DMS153 (cell line): ENCODE measurements at regions not wholly inside any gene's neighbourhood (a gene's known extent, or its start where the extent isn't known, plus 50 kb on each side); places are given as distances from the start of the nearest gene placed in this dataset.

ENCODE experiments used
- DNase-seq: peaks from one replicate; lab custom pipeline; 2025; lab: John Stamatoyannopoulos, UW

DNA sequence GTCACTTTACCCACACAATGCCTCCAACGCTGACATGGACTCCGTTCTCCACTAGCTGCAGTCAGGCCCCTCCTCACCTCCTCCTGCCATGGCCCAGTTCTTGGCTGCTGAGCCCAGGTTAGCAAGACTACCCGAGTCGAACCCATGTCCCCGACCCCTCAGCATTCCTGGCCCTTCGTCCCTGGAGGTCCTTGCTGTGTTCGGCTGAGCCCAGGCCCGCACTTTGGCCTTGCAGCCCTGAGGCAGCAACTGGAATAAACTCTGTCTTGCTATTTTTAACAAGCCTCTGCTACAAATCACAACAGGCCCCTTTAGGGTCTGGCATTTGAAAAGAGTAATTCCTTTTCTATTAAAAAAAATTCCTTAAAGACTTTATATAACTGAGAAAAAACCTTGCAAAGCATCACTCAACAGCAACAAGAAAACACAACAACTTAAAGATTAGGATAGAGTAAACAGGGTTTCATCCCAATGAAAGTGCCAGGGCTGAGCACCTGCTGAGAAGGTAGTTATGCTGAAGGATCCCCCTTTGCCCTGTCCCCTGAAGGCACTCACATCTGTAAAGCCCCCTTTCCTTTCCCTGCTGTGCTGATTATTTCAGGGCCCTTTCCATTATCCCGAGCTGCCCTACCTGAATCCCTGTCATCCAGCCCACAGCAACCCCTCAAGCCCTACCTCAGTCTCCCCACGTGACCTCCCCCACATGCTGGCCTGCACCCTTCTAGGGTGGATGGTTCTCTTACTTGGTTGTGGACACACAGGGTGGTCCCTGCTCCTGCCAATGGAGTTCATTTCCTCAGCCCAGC is 120.0 kb upstream of the SNTG2 start:
- no peak for DNase-seq

DNA sequence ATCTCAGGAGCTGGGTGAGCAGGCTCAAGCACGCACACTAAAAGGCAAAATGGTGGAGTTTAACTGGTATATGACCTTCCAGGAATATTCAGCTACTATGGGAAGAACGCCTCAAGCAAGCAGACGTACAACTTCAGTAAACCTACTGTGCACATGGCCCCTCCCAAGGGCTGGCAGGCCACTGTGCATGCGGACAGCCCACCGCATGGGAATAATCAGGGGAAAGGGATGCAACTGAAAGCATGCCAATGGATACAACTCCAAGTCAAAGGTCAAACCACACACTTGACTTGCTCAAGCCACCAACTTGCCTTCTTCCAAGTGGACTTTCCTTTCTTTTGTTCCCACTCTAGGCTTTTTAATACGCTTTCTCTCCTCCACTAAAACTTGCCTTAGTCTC is 121.6 kb upstream of the SNTG2 start:
- DNase-seq = no peak

DNA sequence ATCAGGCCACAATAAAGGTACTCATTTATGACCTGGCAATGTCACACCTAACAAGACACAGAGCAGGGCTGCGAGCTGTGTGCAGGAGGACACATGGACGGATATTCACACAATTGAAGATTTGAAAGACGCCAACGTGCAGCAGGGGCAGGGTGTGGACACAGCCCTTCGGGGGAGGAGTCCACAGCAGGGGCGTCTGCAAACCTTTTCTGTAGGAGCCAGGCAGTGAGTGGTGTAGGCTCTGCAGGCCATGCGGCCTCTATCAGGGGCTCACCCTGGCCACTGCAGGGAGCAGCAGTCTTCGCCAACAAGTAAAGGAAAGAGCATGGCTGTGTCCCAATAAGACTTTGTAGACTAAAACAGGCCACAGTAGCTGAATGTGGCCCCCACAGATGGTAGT is 125.7 kb upstream of the SNTG2 start:
- no peak for DNase-seq

DNA sequence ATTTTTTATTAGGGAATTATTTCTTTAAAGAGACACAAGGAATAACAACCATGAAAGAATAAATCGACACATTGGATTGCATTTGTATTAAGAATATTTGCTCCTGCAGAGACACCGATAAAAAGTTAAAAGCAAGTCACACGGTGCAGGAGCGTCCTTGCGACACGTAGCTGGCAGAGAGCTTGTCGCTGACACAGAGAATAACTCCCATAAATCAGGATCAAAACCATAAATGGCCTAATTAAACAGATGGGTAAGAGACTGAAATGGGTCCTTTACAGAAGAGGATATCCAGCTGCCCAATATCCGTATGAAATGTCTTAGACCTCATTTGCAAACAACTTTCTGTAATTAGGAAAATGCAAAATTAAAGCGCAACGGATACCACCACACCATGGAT is 126.1 kb upstream of the SNTG2 start:
- no peak for DNase-seq

DNA sequence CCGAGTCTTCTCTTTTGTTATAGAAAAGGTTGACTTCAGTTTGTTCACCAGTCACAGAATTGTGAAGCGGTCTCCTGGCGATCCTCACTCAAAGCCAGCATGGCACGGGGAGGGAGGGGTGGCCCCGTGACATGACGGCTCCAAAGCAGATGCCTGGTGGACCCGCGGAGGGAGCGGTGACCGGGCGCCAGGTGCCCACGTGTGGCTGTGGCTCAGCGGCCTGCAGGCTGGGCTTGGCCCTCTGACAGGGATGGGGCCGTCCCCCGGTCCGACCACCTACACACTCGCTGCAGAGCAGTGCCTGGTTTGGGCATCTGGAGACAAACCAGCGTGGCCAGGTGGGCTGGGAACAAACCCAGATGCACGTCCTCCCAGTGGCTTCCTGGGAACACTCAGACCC is 129.1 kb upstream of the SNTG2 start:
- no peak for DNase-seq

DNA sequence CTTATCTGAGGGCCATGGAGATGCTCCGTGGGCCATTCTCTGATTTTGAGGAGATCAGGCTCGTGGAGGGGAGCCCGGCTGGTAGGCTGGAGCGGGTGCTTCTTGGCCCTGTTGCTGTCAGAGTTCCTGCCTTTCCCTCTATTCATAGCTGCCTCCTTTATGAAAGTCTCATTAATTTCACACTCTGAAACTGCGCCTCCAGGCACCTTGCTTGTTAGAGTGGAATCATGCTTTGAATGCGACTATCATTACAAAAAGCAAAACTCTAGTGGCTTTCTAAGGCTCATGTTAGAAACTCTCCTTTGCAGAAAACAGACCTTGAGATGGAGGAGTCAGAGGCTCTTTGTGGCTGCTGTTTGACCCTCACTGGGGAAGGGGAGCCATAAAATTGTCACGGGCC is 131.0 kb upstream of the SNTG2 start:
- no peak for DNase-seq

DNA sequence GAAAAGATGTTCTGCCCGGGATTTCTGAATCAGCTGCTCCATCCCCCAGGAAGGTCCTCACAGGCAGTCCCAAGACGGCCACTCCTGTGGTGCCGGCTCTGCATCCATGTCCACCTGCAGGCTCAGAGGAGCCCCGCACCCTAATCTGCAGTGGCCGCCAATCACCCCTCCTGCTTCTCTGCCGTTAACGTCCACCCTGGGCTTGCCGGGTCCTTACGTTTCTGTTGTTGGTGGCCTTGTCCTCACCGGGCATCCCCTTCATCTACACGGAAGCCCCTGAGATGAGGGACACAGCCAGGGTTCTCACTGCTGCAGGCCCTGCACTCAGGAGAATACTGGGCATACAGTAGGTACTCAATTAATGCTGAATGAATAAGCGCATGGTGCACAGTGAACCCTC is 131.5 kb upstream of the SNTG2 start:
- no peak for DNase-seq

DNA sequence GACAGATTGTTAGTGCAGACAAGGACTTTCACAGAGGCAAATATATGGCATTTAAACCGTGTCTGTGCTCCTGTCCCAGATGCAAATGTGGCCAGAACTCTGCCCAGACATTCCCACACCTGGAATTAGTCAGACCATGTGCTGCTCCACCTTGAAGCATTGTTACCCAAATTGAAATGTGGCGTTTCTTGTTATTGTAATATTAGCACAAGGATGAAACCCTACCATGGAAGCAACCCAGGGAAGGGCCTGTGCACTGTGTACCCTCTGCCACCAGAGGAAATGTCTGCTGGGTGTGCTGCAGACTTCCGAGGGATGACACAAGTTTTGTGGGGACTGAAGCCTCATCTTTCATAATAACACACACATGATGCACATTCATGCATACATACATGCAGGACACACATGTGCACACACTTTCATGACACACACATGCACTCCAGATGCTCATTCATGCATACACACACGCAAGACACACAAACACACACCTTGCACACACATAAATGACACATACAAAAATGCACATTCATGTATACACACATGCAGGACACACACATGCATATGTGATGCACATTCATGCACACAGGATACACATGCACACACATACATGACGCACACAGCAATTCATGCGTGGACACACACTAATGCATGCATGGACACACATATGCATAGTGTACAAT is 133.2 kb upstream of the SNTG2 start:
- no peak for DNase-seq

DNA sequence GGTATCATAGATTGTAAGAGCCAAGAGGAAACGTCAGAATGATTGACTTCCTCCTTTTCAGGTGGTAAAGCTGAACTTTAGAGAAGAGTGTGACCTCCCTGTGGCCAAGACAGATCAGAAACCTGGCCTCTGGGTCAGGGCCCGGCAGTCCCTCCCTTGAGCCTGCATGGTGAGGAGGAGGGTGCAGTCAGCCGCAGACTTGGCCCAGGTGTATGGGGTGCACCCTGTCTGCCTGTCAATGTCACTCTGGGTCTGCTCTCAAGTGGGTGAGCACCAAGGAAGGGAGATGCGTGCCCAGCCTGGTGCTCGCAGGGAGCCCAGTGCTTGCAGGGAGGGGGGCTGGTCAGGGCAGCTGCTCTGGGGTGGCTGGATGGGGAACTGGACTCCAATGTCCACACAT is 134.4 kb upstream of the SNTG2 start:
- DNase-seq = no peak

DNA sequence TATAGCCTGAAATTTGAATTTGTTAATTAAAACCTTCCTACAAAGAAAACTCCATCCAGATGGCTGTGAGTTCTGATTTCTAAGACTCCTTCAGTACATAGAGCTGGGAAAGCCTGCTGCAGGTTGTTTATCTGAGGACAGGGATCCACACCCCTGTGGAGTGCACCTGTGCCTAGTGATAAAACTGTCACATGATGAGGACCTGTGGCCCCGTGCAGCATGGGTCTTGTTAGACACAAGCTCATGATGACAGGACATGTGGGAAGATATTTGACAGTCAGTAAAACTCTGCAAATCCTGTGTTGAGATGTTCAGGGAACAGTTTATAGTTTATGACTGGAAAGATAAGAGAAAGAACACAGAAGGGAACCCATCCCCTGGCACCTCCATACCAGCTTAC is 133.2 kb upstream of the TMEM18 start:
- no peak for DNase-seq

DNA sequence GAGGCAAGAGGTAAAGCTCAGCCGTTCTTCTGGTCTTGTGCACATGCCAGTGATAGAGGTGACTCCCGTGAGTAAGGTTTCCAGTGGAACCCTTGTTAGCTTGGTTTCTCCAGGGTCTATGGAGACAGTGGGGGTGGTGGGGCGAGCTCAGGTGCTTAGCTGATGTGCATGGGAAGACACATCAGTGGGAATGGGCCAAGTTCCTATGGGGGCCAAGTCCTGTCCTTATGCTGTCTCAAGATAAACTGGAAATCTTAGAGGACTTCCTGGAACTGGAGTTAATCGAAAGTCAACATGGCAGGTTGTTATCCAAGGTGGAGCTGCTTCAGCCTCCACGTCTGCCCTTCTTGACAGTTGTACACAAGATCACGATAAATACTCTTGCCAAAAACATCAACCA is 130.1 kb upstream of the TMEM18 start:
- no peak for DNase-seq

DNA sequence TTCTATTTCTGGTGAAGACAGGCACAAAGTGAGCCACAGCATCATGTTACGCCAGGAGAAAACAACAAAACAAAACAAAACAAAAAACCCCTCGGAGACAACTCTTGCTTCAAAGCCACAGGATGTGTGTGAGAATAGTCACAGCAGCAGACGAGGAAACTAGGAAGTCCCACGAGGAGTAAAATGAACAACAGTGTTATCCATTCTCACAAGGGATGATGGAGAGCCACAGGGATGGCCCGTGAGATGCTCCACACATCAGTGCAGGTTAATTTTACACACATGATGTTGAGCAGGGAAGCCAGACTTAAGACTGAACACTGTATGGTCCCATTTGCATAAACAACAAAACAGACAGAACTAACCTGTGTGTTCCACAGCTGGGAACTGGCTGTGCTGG is 128.5 kb upstream of the TMEM18 start:
- no peak for DNase-seq

DNA sequence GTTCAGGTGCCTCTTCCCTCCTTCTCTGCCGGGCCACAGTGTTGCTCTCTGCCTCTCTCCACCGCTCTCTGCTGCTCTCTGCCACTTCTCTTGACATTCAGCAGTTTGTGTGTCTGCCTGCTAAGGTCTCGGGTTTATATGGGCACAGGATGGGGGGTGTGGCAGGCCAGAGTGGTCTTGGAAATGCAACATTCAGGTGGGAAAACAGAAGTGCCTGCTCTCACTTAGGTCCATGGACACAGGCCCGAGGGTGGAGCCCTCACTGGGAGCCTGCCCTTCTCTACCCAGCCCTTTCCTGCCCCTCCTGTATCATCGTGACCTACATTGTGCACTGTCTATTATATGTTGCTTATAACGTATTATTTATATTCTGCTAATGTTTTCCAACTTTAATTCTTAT is 120.8 kb upstream of the TMEM18 start:
- no peak for DNase-seq

DNA sequence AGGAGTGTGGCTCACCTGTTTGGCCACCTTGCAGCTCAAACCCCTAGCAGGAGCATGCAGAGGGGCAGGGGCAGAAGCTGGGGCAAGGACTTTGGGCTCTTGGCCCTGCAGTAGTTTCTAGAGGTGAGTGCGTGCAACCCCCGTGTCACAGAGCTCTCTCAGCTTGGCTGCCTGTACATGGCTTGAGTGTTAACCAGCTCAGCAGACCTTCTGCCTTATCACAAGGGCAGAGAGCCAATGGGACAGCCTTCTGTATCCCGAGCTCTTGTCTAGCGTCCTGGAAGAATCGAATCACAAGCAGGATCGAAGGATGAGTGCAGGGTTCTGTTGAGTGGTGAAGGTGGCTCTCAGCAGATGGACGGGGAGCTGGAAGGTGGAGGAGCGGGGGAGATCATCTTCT is 120.3 kb upstream of the TMEM18 start:
- DNase-seq = no peak

DNA sequence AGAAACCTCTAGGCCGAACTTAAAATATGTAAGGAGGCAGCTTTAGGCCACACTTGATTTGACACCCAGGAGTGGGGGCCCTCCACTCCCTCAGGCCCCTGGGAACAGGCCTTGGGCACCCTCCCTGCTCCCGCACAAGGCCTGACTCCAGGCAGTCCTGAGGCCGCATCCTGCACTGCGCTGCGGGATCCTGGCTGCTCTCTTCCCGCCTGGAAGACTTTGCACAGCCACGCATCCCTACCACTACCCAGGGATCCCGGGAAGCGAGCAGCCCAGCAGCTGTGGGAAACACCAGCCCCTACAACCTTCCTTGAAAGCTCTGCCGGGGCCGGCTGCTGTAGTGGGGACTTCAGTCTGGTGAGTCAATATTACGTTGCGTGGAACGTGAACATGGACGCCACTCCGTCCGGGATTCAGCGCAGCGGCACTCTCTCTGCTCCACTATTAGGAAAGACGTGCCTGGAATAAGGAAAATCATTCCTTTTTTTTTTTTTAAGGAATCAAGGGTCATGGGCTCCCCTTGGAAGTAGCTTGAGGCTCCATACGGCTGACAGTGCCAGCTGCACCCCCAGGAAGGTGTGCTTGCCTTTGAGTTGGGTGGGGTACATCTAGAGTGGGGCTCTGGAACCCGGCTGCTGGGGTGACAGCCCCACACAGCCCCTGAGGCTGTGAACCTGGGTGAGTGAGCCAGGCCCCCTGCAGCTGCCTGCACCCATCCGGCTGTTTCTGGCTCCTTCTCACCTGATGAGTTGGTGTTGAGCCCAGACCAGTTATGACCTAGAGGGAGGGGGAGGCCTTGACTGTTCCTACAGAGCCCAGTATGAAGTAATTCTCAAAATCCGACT is 119.2 kb upstream of the TMEM18 start:
- no peak for DNase-seq

DNA sequence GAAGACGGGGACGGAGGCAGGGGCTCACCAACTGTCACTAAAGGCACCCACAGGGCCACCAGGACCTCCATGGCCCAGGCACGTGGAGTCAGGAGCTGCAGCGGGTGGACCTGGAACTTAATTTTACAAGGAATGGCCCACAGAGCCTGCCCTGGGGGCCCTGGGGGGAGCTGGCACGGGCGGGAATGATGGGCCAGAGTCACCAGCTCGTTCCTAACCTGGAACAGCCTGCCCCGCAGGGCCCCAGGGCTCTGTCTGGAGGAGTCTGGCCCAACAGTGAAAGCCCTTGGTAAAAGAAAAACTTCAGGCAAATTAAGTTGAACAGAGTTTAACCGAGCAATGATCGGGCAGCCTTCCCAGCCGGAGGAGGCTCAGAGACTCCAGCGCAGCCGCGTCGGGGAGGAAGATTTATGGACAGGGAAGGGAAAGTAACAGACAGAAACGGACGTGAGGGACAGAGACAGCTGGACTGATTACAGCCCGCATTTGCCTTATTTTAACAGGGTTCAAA is 118.4 kb upstream of the TMEM18 start:
- DNase-seq = no peak

DNA sequence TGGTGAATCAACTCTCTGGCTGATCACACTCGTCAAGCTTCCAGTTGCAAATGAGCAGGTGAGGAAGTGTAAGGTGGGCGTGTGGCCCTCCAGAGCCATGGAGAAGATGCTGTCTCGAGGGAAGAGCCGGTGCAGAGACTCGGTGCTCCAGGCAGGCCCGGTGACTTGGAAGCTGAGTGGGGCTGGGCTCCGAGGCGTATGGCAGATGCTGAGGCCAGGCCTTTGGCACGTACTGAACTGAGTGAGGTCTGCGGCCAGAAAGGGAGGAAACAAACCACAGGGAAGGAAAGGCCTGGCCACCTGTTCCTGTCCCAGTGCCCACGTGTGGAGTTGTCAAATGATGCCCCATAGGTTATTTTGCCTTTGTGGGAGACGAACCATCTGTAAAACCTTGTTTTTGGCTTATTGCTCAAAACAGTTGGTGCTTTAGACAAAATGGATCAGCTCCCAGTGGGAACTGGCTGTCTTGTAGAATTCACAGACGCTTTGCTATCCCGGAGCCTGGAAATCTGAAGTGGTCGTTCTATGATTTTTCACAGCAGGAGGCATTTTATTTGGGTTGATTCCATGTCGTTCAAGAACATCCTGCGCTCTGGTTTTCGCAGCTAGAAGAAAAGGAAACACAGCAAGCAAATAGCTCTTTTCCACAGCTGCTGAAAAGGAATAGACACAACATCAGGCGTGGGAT is 117.5 kb upstream of the TMEM18 start:
- no peak for DNase-seq

DNA sequence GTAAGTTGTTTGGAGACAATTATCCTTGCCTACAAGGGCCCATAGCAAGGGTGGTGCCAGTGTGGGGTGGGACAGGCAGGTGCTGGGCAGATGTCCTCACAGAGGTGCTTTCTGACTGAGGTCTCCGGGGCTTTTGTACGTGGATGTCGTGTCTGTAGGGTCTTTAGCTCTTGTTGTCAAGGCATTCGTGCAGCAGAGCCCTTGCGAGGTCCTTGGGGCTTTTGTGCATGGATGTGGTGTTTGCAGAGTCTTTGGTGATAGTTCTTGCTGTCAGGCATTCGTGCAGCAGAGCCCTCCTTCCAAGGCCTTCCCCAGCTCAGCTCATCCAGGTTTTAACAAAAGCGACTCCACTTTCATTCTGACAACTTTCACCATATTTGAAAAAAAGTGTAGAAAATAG is 116.0 kb upstream of the TMEM18 start:
- no peak for DNase-seq

DNA sequence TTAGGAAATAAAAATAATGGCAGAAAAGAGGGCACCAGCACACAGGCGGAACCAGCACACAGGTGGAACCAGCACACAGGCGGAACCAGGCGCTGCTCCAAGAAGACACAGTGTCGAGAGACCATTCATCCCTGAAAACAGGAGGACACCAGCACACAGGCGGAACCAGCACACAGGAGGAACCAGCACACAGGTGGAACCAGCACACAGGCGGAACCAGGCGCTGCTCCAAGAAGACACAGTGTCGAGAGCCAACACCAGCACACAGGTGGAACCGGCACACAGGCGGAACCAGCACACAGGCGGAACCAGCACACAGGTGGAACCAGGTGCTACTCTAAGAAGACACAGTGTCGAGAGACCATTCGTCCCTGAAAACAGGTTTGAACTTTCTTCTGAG is 115.5 kb upstream of the TMEM18 start:
- no peak for DNase-seq

DNA sequence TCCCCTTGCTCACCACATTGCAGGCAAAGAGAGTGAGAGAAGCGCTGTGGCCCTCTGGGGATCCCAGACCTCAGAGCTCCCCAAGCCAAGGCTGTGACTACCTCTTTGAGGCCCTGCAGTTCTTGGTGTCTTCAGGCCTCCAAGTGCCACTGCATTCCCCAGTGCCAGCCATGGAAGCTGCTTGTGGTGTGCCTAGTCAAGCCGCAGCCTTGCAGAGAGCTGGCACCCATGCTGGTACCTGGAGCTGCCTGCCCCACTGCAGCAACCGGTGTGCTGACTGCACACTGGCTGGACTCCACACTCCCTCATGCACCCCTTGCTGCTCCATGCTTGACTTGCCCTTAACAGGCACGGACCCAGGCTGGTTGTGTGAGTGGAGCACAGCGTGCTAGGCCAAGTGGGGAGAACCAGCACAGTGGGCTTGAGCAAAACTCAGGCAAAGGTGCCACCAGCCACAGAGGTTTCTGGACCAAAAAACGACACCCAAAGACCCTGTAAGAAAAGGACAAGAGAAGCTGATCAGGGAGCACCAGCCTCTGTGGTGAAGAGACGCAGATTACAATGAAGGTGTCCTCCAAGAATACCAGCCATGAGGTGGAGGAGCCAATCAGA is 113.5 kb upstream of the TMEM18 start:
- DNase-seq = no peak

DNA sequence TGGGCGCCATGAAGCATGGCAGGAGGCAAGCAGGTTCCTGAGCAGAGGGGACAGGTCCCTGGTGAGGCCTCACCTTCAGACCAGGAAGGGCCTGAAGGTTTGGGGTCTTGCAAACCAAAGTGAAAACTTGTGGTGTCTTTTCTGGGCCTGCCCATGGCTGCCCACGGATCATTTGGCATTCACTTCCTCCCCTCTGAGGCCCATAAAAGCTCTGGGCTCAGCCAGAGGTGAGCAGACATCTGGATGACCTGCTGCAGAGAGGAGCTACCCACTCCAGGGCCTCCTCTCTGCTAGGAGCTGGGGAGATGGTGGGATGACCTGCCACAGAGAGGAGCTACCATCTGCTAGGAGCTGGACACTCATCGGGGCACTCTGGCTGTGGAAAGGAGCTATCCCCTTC is 112.9 kb upstream of the TMEM18 start:
- no peak for DNase-seq

DNA sequence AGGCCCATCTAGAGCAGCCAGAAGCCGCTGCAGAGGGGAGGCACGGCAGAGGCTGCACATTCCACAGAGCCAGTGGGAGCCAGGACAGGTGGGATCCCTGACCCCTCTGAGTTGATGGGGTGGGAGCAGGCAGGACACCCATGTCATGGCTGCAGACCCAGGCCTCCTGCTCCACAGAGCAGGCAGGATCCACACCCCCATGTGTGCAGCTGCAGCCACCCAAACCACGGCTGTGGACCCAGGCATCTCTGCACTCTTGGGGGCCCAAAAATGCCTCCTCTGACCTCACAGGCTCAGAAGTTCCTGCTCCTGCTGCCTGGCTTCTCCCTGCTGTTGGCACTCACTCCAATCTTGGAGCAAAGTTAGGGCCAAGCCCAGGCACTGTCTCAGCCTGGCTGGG is 112.3 kb upstream of the TMEM18 start:
- no peak for DNase-seq
